MM.1S (cell line): ENCODE measurements at regions not wholly inside any gene's neighbourhood (a gene's known extent, or its start where the extent isn't known, plus 50 kb on each side); places are given as distances from the start of the nearest gene placed in this dataset.
"Not testable (repeated sequence)": the region's sequence is repeated elsewhere in the genome, so short reads cannot be mapped to it uniquely, and the experiment has no call there.

ENCODE experiments used
- DNase-seq: peaks from one replicate; pipeline ENCODE4 v3.0.0-alpha.2; 2015
- H2AFZ ChIP-seq: fragments of 300-600 bp; sonication (generic); 2 replicates; pipeline ENCODE4 v1.6.0; 2016; ENCODE audit warnings: antibody characterized with exemption, low read length
- H3F3A ChIP-seq: fragments of 300-600 bp; sonication (generic); 2 replicates; pipeline ENCODE4 v1.6.1; 2016; ENCODE audit warnings: mild to moderate bottlenecking, antibody characterized with exemption, low read length, moderate library complexity, mixed read lengths; ENCODE audit not compliant: insufficient read depth
- H3K27ac ChIP-seq: fragments of 300-600 bp; sonication (generic); 2 replicates; pipeline ENCODE4 v1.5.1; 2016; ENCODE audit warnings: mild to moderate bottlenecking, low read length
- H3K27me3 ChIP-seq: fragments of 300-600 bp; sonication (generic); replicated peaks from 2 replicates; pipeline ENCODE4 v1.6.0; 2016; ENCODE audit warnings: low read length; ENCODE audit not compliant: insufficient read depth
- H3K36me3 ChIP-seq: fragments of 300-600 bp; sonication (generic); replicated peaks from 2 replicates; pipeline ENCODE4 v1.6.1; 2016; ENCODE audit warnings: mild to moderate bottlenecking, low read length, mixed read lengths; ENCODE audit not compliant: insufficient read depth
- H3K4me1 ChIP-seq: fragments of 300-600 bp; sonication (generic); 2 replicates; pipeline ENCODE4 v1.6.1; 2016; ENCODE audit warnings: low read length, mixed read lengths
- H3K4me2 ChIP-seq: fragments of 300-600 bp; sonication (generic); 2 replicates; pipeline ENCODE4 v1.6.0; 2016; ENCODE audit warnings: low read depth, low read length
- H3K4me3 ChIP-seq: fragments of 300-600 bp; sonication (generic); 2 replicates; pipeline ENCODE4 v1.5.1; 2016; ENCODE audit warnings: low read length, mixed read lengths
- H3K79me2 ChIP-seq: fragments of 300-600 bp; sonication (generic); 2 replicates; pipeline ENCODE4 v1.6.1; 2016; ENCODE audit warnings: mixed run types, low read length, mixed read lengths
- H3K9ac ChIP-seq: fragments of 300-600 bp; sonication (generic); 2 replicates; pipeline ENCODE4 v1.6.1; 2016; ENCODE audit warnings: low read length, mixed read lengths
- H3K9me2 ChIP-seq: fragments of 300-600 bp; sonication (generic); replicated peaks from 2 replicates; pipeline ENCODE4 v1.6.1; 2016; ENCODE audit warnings: mild to moderate bottlenecking, low read length, mixed read lengths; ENCODE audit not compliant: insufficient read depth
- H3K9me3 ChIP-seq: fragments of 300-600 bp; sonication (generic); replicated peaks from 2 replicates; pipeline ENCODE4 v1.6.1; 2016; ENCODE audit warnings: mild to moderate bottlenecking, low read length, mixed read lengths; ENCODE audit not compliant: insufficient read depth
- H4K20me1 ChIP-seq: fragments of 300-600 bp; sonication (generic); 2 replicates; pipeline ENCODE4 v1.6.1; 2016; ENCODE audit warnings: mild to moderate bottlenecking, low read length, moderate library complexity, mixed read lengths; ENCODE audit not compliant: insufficient read depth
- EZH2 ChIP-seq: fragments of 300-600 bp; sonication (generic); optimal IDR thresholded peaks from 2 replicates; pipeline ENCODE3; 2017; ENCODE audit warnings: low read depth, mild to moderate bottlenecking, antibody characterized with exemption, low read length, mixed read lengths
- EZH2phosphoT487 ChIP-seq: fragments of 300-600 bp; sonication (generic); IDR thresholded peaks from 2 replicates; pipeline ENCODE4 v1.6.1; 2018; ENCODE audit warnings: antibody characterized with exemption, low read length
- TF ChIP-seq, protein P1 (sequence below): fragments of 300-600 bp; sonication (generic); IDR thresholded peaks from 2 replicates; pipeline ENCODE4 v1.5.1; 2016; ENCODE audit warnings: antibody characterized with exemption, low read length, mixed read lengths

DNA sequence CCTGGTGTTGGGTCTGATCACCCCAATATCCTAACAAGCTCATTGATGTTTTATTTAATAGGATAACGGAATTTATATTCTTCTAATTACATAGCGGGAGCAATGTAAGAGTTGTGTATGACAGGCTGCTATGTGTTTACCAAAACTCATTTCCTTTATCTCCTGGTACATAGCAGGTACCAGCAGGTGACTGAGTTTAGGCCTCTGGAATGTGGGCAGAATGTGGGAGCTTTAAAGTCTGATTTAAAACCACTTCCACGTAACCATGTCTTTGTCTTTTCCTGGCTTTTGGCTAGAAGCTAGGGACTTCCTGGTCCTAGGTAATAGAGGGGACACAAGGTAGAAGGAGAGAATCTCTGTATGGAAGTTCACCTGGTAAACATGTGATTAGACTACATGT is 504.6 kb upstream of the SYNCRIP start:
- Histone ChIP-seq H3K27me3 (no peaks in the 10 kb centered on the region), H3K9me3 (no peaks in the 10 kb centered on the region), H3K4me3 (no peak overlapping the region)

DNA sequence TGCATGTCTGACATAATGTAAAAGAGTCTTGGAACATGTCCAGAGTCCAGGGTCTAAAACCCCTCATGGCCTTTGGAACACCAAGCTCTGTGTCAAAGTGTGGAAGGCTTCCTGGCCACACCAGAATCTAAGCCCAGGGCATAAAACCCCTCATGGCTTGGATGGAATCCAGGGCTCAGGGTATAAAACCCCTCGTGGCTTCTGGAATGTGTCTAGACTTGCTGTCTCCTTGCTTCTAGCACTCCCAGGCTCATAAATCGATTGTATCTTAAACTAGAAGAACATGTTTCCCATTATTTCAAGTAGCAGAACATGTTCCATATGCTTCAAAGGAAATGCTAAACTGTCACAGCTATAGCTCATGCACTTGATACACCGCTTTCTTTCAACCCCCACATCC is 504.1 kb upstream of the SYNCRIP start:
- not testable (repeated sequence) for DNase-seq, H3K27ac ChIP-seq, H3K4me3 ChIP-seq, H3F3A ChIP-seq, H3K79me2 ChIP-seq, H3K9me3 ChIP-seq, H3K9me2 ChIP-seq, H3K4me2 ChIP-seq, H2AFZ ChIP-seq, H4K20me1 ChIP-seq, H3K9ac ChIP-seq, H3K36me3 ChIP-seq, H3K4me1 ChIP-seq, H3K27me3 ChIP-seq

More for the DNA sequence above, 504.6 kb upstream of the SYNCRIP start:
- Histone ChIP-seq H3F3A (no peaks in the 10 kb centered on the region), H4K20me1 (no peaks in the 10 kb centered on the region), H3K9me2 (no peaks in the 10 kb centered on the region), H3K9ac (no peak overlapping the region), H3K36me3 (no peaks in the 10 kb centered on the region), H2AFZ (no peak overlapping the region), H3K4me2 (no peak overlapping the region), H3K79me2 (no peaks in the 10 kb centered on the region), H3K27ac (no peak overlapping the region), H3K4me1 (no peaks in the 10 kb centered on the region)
- DNase-seq, result no peak
- TF ChIP-seq EZH2 (no peak), EZH2phosphoT487 (no peak)
- TF ChIP-seq, protein P1, sequence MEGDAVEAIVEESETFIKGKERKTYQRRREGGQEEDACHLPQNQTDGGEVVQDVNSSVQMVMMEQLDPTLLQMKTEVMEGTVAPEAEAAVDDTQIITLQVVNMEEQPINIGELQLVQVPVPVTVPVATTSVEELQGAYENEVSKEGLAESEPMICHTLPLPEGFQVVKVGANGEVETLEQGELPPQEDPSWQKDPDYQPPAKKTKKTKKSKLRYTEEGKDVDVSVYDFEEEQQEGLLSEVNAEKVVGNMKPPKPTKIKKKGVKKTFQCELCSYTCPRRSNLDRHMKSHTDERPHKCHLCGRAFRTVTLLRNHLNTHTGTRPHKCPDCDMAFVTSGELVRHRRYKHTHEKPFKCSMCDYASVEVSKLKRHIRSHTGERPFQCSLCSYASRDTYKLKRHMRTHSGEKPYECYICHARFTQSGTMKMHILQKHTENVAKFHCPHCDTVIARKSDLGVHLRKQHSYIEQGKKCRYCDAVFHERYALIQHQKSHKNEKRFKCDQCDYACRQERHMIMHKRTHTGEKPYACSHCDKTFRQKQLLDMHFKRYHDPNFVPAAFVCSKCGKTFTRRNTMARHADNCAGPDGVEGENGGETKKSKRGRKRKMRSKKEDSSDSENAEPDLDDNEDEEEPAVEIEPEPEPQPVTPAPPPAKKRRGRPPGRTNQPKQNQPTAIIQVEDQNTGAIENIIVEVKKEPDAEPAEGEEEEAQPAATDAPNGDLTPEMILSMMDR, result no peak

DNA sequence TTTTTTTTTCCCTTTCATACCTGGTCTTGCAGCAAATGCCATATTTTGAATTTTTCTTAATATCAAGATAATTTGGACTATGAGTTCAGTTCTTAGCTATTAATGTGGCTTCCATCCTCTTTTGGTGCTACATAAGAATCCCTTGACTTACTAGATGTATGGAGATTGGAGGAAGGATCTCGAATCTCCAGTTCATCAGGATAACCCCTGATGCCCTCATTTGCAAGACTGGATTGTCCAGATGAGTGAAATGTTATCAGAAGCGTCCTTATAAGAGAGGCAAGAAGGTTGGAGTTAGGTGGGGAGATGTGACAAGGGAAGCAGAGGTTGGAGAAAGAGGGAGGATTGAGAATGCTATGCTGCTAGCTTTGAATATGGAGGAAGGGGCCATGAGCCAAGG is 499.6 kb upstream of the SYNCRIP start:
- Histone ChIP-seq H4K20me1 (no peaks in the 10 kb centered on the region), H3K27ac (no peak overlapping the region), H3K4me2 (no peak overlapping the region), H3K79me2 (no peaks in the 10 kb centered on the region), H3K9me3 (no peaks in the 10 kb centered on the region), H3K9ac (no peak overlapping the region), H3F3A (no peaks in the 10 kb centered on the region), H3K4me1 (no peaks in the 10 kb centered on the region), H3K36me3 (no peaks in the 10 kb centered on the region), H3K9me2 (no peaks in the 10 kb centered on the region), H2AFZ (no peak overlapping the region), H3K27me3 (no peaks in the 10 kb centered on the region), H3K4me3 (no peak overlapping the region)
- DNase-seq, result no peak
- TF ChIP-seq EZH2phosphoT487 (no peak), EZH2 (no peak)
- TF ChIP-seq, protein P1, result no peak

DNA sequence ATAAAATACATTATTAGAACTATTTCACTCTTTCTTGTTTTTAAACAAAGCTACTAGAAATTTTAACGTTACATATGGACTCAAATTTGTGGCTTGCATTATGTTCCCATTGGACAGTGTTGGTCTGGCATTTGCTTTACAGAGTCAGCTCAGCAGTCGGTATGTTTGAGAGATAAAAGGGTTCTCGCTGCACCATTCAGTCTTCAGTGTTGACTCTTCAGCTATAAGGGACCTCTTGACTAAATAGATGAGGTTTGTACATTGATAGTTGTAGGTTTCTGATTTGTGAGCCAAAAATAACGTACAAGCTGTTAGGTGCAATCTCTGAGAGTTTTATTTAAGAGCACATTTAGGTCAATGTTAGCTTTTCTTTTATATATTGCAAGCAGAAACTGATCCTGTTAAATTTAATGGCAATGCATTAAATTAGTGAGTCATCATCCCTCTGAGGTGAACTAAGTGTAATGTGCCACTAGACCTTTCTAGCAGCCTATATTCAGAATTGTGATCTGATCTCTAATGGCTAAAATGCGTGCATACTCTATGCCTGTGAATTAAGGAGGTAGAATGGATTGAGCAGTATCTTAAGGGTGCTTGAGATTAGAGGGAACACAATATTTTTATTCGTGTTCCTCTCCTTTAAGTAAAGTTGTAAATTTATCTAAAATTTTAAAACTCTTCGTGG is 485.6 kb upstream of the SYNCRIP start:
- H3K4me3 ChIP-seq, result no peak overlapping the region
- no peaks in the 10 kb centered on the region for H3K4me1 ChIP-seq
- no peaks in the 10 kb centered on the region for H4K20me1 ChIP-seq
- H3K9me2 ChIP-seq, result no peaks in the 10 kb centered on the region
- no peak for TF ChIP-seq EZH2
- TF ChIP-seq, protein P1, result no peak
- no peak for TF ChIP-seq EZH2phosphoT487
- H3F3A ChIP-seq, result no peaks in the 10 kb centered on the region
- H2AFZ ChIP-seq, result no peak overlapping the region
- no peaks in the 10 kb centered on the region for H3K9me3 ChIP-seq
- no peaks in the 10 kb centered on the region for H3K79me2 ChIP-seq
- no peak overlapping the region for H3K4me2 ChIP-seq
- H3K9ac ChIP-seq, result no peak overlapping the region
- H3K27me3 ChIP-seq, result no peaks in the 10 kb centered on the region
- H3K27ac ChIP-seq, result no peak overlapping the region
- DNase-seq, result no peak
- H3K36me3 ChIP-seq, result no peaks in the 10 kb centered on the region
